ENCODE measurements at regions not wholly inside any gene's neighbourhood (a gene's known extent, or its start where the extent isn't known, plus 50 kb on each side); places are given as distances from the start of the nearest gene placed in this dataset.

DNA sequence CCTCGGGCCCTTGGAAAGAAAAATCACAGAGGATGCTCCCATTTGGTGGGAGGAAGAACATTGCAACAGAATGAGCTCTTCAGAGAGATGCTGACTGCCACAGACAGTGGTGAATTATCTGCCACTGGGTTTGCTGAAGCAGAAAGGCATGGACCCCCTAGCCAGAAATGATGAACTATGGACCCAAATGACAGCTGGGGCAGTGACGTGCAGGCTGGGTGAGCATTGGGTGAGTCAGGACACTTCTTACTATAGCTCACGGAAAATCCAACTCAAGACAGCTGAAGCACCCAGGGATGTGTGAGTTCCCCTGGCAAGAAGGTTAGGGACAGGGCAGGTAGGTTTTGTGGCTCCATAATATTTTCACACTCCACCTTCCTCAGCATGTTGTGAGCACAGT lies 993.2 kb downstream of the BCL11B start:
- no peak for DNase-seq

DNA sequence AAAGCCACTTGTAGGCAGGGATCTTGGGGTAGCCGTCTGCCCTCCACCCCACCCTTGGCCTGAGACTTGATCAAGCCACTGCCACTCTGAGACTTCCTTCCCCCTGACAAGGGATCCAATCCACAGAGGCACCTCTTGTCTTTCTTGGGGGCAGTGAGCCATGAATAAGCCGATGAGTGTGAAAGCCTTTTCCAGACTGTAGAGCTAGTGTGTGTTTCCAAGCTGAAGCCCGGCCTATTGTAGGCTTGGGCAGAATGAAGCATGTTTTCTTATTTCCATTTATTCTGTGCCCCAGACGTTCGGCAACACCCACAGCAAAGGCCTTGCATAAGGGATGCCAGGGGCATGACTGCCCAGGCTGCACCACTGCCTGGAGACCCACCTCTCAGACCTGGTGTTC lies 991.6 kb downstream of the BCL11B start:
- DNase-seq = no peak

DNA sequence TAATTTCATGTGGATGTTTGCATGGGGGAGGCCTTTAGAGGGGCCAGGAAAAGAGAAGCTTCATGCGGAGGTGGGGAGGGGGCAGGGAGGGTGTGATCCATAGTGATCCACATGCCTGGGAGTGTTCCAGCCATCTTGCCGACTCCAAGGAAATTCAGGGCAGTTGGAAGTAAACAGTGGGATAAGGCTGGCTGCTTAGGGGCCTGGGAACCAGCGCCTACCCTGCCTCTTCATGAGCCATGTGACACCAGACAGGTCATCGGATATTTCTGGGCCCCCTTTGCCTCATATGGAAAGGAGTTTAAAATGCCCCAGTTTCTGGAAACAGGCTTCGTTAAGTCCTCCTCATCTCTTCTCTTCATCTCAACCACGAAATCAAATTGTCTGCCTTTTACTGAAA lies 983.2 kb downstream of the BCL11B start:
- no peak for DNase-seq

DNA sequence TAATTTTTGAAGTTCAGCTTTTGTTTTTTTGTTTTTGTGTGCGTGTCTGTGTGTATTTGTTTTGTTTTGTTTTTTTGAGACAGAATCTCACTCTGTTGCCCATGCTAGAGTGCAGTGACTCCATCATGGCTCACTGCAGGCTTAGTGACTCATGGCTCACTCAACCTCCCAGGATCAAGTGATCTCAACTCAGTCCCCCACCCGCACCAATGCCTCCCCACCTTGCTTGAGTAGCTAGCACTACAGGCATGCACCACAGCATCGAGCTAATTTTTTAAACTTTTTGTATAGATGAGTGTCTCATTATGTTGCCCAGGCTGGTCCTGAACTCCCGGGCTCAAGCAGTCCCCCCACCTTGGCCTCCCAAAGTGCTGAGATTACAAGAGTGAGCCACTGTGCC lies 981.4 kb downstream of the BCL11B start:
- DNase-seq = no peak

DNA sequence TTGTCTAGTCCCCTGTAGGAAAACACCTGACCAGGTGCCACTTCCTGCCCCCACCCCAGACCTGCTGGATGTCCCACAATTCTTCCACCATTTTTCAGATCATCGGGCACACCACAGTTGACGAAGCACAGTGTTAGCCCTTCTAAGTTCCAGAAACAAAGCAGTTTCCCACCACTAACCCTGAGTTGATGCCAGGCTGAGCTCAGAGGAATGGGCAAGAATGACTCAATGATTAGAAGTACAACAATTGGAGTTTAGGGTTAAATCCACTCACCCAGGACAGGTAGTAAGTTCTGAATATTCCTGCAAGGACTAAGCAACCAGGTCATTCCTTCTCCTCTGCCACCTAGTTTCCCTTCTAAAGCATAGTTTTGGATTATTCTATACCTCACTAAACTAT lies 979.8 kb downstream of the BCL11B start:
- no peak for DNase-seq

DNA sequence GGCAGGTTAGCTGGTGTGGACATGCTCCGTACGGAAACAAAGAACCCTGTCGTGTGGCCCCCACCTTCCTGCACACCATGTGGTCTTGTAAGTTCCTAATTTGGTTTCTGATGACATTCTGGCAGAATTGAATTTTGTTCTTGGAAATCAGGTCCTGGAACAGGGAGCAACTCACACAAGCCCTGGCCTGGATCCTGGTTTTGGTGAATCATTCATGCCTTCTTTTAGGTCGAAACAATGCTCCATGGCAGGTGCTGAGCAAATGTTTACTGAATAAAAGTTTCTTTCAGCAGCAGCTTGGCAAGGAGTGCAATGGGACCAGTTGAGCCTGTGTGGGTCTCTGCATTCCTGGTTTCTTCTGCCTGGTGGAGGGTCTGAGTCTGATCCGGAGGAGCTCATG lies 978.4 kb downstream of the BCL11B start:
- no peak for DNase-seq

DNA sequence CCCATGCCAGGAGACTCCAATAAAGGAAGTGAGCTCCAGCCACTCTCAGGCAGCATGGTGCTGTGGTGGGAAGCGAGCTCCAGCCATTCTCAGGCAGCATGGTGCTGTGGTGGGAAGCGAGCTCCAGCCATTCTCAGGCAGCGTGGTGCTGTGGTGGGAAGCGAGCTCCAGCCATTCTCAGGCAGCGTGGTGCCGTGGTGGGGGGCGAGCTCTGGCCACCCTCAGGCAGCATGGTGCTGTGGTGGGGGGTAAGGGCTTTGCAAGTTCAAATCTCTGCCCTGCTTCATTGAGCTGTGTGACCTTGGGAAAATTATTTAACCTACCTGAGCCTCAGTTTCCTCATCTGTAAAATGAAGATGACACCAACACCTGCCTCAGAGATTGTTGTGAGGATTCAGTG lies 975.1 kb downstream of the BCL11B start:
- no peak for DNase-seq

DNA sequence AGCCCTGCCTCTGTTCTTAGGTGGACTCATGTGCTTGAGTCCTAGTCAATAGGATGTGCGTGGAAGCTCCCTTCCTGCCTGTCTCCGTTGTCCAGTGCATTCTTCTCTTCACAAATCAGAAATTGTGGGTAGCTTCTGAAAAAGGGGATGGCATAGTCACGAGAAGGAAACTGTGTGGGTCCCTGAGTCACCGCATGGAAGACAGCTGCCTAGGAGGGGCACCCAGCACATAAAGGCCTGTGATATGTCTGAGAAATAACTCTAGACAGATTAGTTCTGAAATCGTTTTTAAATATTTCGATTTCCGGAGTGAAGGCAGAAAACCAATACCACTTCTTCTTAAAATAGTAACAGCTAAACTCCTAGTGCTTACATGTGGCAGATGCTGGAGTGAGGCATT lies 974.4 kb downstream of the BCL11B start:
- no peak for DNase-seq

DNA sequence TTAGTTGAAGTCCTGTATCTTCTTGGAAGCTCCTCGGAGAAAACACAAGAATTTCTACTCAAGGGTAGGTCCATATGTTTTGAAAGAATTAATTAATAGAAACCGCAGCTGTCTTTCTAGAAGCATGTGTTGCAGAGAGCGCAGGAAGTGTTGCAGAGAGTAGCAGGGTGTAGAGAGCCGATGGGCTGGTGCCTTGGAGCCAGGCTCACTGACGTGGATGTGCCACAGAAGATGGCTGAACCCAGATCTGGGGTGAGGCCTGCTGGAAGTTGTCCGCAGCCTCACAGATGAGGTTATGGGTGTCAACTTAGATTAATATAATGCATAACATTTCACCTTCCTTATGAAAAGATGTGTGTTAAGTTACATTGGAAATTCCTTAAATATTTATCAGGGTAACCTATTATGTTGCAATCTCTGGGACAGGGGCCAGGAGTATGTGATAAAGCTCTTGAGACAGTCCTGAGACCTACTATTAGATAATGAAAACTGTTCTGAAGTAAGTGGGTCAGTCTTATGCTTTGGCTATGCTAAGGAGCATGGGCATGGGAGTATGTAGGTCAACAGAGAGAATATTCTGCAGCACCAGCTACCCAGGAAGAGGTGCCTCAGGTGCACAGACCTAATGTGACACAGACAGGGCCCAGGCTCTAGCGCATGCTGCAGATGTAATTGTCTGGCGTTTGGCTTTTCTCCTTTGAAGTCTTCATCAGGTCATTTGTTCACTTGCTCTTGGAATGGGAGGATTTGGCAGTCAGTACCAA lies 973.3 kb downstream of the BCL11B start:
- DNase-seq = no peak

DNA sequence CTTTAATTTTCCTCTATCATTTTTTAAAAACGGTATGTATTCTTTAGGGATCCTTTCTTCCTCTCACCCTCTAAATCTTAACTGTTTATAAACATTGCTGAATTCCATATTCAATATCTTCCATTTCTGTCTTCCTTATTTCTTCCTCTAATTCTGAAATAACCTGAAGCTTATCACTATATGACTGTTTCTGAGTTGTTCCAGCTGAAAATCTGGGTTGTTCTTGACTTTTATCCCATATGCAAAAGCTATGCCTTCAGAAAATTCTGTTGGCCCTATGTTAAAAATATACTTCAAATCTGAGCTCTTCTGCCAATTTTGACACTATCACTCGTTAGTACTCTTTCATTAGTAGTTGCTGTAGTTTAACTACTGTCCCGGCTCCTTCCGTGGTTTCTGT lies 970.3 kb downstream of the BCL11B start:
- no peak for DNase-seq

DNA sequence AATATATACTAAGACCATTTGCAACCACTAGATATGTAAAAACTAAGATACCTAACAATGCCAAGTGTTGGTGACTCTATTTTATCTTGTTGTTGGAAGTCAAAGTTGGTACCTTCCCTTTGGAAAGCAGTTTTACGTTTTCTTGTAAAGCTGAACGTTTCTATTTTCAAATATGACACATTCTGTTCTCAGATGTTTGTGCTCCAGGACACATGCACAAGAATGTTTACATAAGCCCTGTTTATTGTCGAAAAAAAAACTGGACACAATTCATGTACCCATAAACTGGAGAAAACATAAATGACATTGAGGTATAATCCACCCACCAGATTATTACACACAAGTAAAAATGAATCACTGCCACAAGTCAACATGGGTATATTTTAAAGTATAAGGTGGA lies 967.4 kb downstream of the BCL11B start:
- no peak for DNase-seq

DNA sequence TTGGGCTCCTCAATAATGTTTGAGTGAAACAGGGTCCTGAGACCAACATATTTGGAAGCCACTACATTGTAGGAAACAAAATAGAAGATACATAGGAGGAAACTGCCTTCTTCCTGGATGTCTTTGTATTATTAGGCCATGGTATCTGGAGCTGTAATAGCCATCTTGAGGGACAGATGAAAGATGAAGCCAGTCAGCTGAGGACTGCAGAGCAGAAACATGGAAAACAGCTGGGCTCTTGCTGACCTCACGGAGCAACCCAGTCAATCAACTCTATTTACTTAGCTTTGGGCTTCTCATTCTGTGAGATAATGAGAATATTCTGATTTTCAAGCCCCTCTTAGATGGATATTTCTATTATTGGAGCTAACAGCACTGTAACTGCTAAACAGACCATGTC lies 962.4 kb downstream of the BCL11B start:
- DNase-seq = no peak

DNA sequence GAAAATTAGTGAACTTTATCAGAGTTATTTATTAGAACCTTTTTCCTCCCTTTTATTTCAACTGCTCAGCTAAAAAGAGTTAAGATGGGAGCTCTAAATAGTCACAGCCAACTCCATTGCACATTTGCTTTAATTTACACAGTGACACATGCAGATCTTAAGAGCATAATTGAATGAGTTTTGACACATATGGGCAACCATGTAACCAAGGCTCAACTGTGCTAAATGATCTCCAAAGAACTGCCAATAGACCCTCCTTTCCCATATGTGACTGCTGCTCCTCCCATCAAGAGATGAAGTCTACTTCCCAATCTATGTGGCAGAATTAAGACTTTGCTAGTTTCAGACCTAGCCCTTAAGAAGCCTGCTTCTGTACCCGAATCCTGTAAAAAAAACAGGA lies 960.0 kb downstream of the BCL11B start:
- DNase-seq = no peak

DNA sequence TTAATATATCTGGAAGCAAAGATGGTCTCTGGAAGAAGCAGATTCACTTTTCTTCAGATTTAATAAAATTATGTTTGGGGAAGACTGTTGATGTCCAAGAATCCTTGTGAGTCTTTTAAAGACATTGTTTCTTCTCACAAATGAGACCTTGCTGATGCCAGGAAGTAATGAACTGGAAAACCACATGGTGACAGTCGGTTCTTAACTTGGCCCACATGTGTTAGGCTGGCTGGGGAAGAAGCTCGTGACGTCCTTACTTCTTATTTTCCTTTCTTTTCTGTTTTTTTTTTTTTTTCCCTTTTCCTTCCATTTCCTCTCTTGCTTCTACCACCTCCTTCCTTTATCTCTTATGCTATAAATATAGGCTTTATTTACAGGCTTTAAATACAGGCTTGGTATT lies 950.2 kb downstream of the BCL11B start:
- no peak for DNase-seq

DNA sequence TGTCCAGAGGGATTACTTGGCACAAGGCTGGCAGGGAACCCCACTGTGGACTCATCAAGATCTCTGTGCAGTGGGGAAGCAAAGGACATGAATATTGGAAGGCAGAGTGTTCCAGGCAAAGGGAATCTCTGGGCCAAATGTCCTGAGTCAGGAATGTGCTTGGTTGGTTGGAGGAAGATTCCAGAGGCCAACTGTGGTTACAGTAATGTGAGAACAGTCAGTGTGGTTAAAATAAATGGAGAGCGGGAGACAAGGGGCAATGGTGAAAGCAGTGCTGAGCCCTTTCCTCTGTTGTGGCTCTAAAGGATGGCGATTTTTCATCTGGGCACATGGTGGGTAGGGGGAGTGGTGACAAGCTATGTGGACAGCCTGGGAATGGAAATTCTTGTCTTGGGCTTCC lies 948.2 kb downstream of the BCL11B start:
- DNase-seq = no peak

DNA sequence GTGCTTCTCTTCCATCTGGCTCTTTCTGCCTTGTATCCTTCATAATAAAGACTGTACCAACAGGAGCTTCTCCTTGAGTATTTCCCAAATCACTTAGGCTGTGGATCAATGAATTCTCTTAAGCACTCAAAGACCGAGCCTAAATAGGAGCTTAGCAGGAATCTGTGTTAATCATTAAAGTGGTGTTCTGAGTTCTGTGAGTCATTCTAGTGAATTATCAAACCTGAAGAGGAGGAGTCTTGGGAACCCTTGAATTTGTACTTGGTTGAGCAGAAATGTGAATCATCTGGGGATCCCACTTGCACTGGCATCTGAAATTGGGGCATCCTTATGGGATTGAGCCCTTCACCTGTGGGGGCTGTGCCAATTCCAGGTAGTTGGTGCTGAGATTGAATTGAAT lies 946.2 kb downstream of the BCL11B start:
- DNase-seq = no peak

DNA sequence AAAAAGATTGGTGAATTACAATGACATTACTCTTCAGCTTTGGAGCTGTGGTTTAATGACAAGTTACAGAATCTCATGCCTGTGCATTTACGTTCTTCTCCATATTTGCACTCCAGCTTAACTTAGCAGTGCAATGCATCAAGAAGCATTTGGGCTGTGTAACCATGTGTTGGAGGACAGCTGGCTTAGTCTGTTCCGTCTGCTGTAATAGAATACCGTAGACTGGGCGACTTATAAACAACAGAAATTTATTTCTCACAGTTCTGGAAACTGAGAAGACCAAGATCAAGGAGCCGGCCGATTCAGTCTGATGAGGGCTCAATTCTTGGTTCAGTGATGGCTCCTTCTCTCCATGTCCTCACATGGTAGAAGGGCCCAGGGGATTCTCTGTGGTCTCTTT lies 943.5 kb downstream of the BCL11B start:
- no peak for DNase-seq

DNA sequence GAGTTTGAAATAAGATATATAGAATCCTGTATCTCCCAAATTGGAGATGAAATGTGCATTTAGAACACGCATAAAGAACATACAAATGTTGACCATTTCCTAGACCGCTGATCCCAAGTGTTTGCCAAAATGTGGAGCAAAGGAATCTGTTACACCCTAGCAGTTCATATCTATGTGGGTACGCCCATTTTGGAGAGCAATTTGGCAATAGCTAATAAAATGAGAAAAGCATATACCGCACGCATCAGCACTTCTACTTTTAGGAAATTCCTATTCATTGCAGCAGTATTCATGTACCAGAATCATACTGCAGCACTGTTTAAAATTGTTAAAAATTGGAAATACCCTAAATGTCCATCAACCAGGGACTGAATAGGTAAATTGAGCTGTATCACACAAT lies 937.8 kb downstream of the BCL11B start:
- DNase-seq = no peak

DNA sequence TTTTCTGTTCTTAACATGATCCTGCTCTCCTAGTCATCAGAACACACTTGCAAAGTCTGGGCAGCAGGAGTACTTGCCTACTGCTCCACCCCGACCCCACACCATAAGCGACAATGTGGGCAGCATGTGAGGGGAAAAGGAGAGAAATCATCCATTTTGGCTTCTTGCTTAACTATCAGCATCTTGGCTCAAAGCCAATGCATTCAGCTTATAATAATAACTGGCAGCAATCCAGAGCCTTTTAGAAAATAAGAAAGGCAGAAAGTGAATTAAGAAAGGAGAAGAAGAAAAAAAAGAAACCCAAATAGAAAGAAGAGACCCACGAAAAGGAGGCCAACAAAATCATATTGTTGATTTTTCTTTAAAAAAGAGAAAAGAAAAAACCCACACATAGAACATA lies 930.8 kb downstream of the BCL11B start:
- DNase-seq = no peak

DNA sequence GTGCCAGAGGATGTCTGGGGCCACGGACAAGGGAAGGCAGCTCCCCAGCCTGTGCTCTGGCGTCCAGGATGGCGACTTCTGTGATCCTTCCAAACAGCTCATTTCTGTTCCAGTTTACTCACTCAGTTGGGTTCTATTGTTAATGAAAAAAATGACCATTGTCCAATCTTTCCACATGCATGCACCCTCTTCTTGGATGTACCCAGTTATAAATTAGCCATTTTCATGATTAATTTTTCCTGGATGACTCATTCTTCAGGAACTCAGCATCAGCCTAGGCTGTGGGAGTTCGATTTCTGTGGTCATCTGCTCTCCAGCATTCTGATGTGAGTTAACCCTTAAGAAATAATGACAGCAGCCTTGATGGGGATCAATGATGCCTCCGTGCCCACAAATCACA lies 926.8 kb downstream of the BCL11B start:
- DNase-seq = no peak

DNA sequence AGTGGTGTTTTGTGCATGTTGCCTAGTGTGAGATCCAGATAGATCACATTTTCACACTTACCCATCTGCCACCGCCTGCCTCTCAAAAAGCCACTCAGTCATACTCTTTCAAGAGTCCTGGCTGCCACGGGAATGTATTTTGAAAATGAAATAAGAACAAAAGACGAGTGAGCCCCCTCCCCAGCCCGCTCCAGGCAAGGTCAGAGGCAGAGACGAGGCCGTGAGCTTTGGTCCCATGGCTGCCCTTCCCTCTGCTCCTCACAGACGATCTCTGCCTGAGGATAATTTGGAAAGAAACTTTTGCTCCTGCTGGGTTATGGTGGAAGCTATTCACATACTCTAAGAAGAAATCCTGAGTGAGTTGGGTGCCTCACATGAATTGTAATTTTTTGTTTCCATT lies 924.3 kb downstream of the BCL11B start:
- DNase-seq = no peak

DNA sequence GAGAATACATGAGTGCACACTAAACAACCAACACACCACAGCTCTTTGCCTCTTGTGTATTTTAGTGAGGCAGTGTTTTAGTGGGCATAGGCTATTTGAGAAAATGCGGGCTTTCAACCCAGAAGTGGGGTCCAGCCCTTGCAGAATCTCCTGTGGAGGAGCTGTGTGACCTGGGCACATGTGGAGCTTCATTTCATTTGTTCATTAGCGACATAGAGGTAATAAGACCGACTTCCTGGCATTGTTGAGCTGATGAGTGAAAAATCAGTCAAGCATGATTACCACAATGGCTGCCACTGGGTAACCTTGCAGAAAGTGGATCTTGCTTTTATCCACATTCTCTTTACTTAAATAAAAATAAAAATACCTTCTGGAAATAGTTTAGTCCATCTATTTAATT lies 923.5 kb downstream of the BCL11B start:
- no peak for DNase-seq

DNA sequence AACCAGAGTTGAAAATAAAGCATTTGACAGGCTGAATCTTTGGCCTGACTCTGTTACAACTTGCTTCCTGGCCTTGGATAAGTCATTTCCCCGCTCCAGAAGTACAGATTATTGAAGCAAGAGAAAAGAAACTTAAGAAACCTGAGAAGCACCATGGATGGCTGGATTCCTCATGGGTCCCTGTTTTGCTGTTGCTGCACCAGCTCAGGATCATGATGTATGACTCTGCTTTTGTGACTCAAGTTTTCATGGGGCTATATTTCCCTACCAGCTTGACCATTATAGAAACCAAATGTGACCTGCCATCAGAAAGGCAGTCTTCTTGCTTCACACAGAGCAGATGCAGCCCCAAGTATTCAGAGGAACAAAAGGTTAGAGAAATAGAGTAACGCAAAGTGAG lies 921.8 kb downstream of the BCL11B start:
- no peak for DNase-seq

DNA sequence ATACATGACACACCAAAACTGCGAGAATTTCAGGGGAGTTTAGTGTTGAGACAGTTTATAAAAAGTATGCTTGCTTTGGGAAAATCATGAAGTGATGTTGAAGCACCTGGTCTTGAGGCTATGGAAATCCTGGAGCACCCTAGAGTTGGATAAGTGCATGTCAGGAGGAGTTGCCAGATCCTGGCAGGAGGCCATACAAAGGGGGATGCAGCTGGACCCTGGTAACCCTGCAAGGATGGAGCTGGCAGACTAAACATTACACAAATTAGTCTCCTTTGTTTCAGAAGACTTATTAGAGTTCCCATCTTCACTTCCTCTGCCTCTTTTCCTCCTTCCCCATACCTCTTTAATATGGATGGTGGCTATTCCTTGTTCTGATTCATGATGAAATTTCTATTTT lies 907.0 kb downstream of the BCL11B start:
- no peak for DNase-seq

DNA sequence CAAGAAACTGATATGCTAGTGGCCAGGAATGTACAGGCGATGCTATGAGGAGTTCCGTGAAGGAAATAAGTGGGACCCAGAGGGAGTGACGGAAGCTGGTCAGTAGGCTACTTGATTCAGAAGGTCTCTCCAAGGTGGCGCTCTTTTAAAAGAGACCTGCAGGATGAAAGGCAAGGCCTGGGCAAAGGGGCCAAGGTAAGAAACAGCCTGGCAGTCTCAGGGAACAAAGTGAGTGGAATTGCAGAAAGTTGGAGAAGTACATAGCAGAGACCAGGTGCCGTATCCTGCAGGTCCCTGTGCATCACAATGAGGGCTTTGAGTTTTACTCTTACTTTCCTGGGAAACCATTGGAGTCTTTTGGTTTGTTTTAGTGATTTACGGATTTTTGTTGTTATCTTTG lies 905.6 kb downstream of the BCL11B start:
- no peak for DNase-seq

DNA sequence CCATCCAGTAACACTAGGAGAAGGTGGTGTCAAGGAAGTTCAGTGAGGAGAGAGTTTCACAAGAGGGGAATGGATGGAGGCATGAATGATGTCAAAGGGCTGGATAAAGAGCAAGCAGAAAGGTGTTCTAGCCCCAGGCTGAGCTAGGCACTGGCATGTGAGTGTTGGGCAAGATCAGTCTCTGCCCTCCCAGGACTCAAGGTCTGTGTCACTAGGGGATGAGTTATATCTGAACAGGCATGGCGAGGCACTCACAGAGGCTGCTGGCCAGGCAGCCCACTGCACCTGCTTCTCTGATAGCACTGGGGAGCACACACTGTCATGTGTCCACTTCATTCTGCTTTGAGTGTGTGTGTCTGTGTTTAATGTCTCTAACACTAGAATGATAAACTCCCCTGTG lies 903.8 kb downstream of the BCL11B start:
- DNase-seq = no peak
